ENCODE measurements at regions not wholly inside any gene's neighbourhood (a gene's known extent, or its start where the extent isn't known, plus 50 kb on each side); places are given as distances from the start of the nearest gene placed in this dataset.

DNA sequence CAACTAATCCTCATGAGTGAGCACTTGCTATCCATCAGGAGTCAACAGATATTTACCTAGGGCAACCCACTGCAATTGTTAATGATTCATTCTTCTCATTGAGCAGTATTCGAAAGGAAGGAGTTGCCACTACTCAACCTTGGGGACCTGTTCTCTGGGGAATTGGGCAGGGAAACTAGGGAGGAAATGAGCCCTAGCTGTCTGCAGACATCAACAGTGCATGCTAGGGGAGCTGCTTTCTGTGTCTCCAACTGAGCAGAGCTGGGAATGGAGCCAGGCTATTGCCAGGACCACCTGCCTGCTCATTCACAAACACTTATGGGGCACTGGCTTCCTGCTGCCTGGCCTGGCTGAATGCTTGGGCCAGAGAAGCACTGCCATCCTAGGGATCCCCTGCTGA is 183.4 kb downstream of the TMEM38B start:
- no peak for TF ChIP-seq CTCF (IDR thresholded peaks at IDR 0.05; ENCODE audit: unreplicated experiment)
- Mint-ChIP-seq H3K27ac (ENCODE audit: unreplicated experiment) (no peak overlapping the region), H3K36me3 (ENCODE audit: low read depth, unreplicated experiment) (no peaks in the 10 kb centered on the region), H3K9me3 (ENCODE audit: unreplicated experiment) (no peaks in the 10 kb centered on the region), H3K4me1 (ENCODE audit: unreplicated experiment) (peaks cover 14% of the 10 kb centered on the region), H3K4me3 (ENCODE audit: unreplicated experiment) (no peak overlapping the region), H3K27me3 (ENCODE audit: unreplicated experiment) (peaks cover 4% of the 10 kb centered on the region)
- DNase-seq (ENCODE audit: low spot score), result no peak

DNA sequence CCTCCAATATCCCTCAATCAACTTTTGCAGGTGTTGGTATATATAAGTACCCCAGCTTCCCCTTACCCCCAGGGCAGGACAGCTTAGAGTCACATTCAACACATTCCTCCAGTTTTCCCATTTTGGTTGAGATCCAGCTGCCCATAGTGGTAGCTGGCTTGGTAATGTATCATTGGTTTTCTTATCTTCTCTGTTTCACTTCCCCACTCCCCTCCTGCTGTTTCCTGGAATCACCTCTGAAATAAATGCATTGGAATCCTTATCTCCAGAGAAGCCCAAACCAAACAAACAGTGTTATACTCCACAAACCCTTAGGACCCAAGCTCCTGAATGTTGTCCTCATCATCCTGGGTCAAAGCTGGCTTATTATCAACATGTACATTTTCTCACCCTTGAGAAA is 184.8 kb downstream of the TMEM38B start:
- H3K9me3 Mint-ChIP-seq (ENCODE audit: unreplicated experiment), result no peaks in the 10 kb centered on the region
- H3K4me1 Mint-ChIP-seq (ENCODE audit: unreplicated experiment), result peaks cover 10% of the 10 kb centered on the region
- H3K36me3 Mint-ChIP-seq (ENCODE audit: low read depth, unreplicated experiment), result no peaks in the 10 kb centered on the region
- no peak for TF ChIP-seq CTCF (IDR thresholded peaks at IDR 0.05; ENCODE audit: unreplicated experiment)
- no peak for DNase-seq (ENCODE audit: low spot score)
- no peak overlapping the region for H3K4me3 Mint-ChIP-seq (ENCODE audit: unreplicated experiment)
- peaks cover 4% of the 10 kb centered on the region for H3K27me3 Mint-ChIP-seq (ENCODE audit: unreplicated experiment)
- H3K27ac Mint-ChIP-seq (ENCODE audit: unreplicated experiment), result no peak overlapping the region

DNA sequence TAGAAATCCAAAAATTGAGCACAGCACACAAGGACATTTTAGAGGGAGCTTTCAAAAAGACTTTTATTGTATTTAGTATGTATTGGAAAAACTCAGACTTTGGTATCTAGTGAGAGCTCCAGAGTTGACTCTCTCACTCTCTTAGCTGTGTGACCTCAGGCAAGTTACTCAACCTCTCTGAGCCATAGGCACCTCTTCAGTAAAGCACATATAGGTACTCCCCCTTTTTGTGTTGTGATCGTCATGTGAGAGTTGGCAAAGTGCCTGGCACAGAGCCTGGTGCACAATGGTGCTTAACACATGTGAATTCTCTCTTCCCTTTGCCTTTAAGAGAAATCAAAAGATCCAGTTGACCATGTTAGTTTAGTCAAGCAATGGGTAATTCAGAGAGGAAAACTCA is 186.2 kb downstream of the TMEM38B start:
- Mint-ChIP-seq H3K36me3 (ENCODE audit: low read depth, unreplicated experiment) (no peaks in the 10 kb centered on the region), H3K27ac (ENCODE audit: unreplicated experiment) (no peak overlapping the region)
- DNase-seq (ENCODE audit: low spot score), result no peak

DNA sequence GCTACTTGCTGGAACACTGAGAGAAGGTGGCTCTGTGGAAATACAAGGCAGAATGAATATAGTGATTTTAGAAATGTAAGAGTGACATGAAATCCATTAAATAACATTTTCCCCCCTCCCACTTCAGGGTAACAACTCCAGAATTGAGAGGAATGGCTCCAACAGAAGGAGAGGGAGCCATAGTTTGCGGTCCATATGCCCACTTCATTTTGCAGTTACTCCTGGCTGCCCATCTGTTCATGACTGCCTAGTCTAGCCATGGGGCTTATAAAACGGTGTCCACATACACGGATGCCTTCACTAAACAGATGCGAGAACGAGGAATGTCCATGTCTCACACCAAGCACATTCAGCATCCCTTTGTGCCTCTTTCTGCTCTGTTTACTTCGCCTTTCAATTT is 186.7 kb downstream of the TMEM38B start:
- H3K4me1 Mint-ChIP-seq (ENCODE audit: unreplicated experiment), result peaks cover 23% of the 10 kb centered on the region
- H3K36me3 Mint-ChIP-seq (ENCODE audit: low read depth, unreplicated experiment), result no peaks in the 10 kb centered on the region
- peaks cover 4% of the 10 kb centered on the region for H3K27me3 Mint-ChIP-seq (ENCODE audit: unreplicated experiment)
- TF ChIP-seq CTCF (IDR thresholded peaks at IDR 0.05; ENCODE audit: unreplicated experiment), result no peak
- no peak for DNase-seq (ENCODE audit: low spot score)
- H3K9me3 Mint-ChIP-seq (ENCODE audit: unreplicated experiment), result no peaks in the 10 kb centered on the region
- no peak overlapping the region for H3K27ac Mint-ChIP-seq (ENCODE audit: unreplicated experiment)
- H3K4me3 Mint-ChIP-seq (ENCODE audit: unreplicated experiment), result no peak overlapping the region

More for the DNA sequence above, 186.2 kb downstream of the TMEM38B start:
- no peak overlapping the region for H3K4me3 Mint-ChIP-seq (ENCODE audit: unreplicated experiment)
- no peak for TF ChIP-seq CTCF (IDR thresholded peaks at IDR 0.05; ENCODE audit: unreplicated experiment)
- H3K27me3 Mint-ChIP-seq (ENCODE audit: unreplicated experiment), result peaks cover 4% of the 10 kb centered on the region
- peaks cover 18% of the 10 kb centered on the region for H3K4me1 Mint-ChIP-seq (ENCODE audit: unreplicated experiment)
- no peaks in the 10 kb centered on the region for H3K9me3 Mint-ChIP-seq (ENCODE audit: unreplicated experiment)

- DNase-seq (ENCODE audit: low spot score), result peak; percentile 71
- Mint-ChIP-seq H3K27me3 (ENCODE audit: unreplicated experiment) (peaks cover 4% of the 10 kb centered on the region), H3K4me1 (ENCODE audit: unreplicated experiment) (peaks cover 25% of the 10 kb centered on the region), H3K27ac (ENCODE audit: unreplicated experiment) (no peak overlapping the region), H3K4me3 (ENCODE audit: unreplicated experiment) (no peak overlapping the region), H3K36me3 (ENCODE audit: low read depth, unreplicated experiment) (no peaks in the 10 kb centered on the region), H3K9me3 (ENCODE audit: unreplicated experiment) (no peaks in the 10 kb centered on the region)
- peak; percentile 86 for TF ChIP-seq CTCF (IDR thresholded peaks at IDR 0.05; ENCODE audit: unreplicated experiment)
Observed at GRCh38 chr9:105881654-105882349, 187.5 kb downstream of the TMEM38B start.
